Endothelial cell (in vitro differentiated cells): ENCODE measurements at regions not wholly inside any gene's neighbourhood (a gene's known extent, or its start where the extent isn't known, plus 50 kb on each side); places are given as distances from the start of the nearest gene placed in this dataset.
"Not testable (repeated sequence)": the region's sequence is repeated elsewhere in the genome, so short reads cannot be mapped to it uniquely, and the experiment has no call there.

Experiments used
- DNase-seq: peaks from one replicate; pipeline ENCODE4 v3.0.0; 2021; ENCODE audit warnings: low spot score
- H3K27ac Mint-ChIP-seq: one replicate; pipeline ENCODE4 v1.8.0; 2021; ENCODE audit warnings: mixed read lengths, inconsistent platforms; ENCODE audit not compliant: unreplicated experiment
- H3K27me3 Mint-ChIP-seq: one replicate; pipeline ENCODE4 v1.8.0; 2021; ENCODE audit warnings: mild to moderate bottlenecking, moderate library complexity, mixed read lengths, inconsistent platforms; ENCODE audit not compliant: unreplicated experiment
- H3K36me3 Mint-ChIP-seq: one replicate; pipeline ENCODE4 v1.8.0; 2021; ENCODE audit warnings: mild to moderate bottlenecking, low read depth, mixed read lengths, inconsistent platforms; ENCODE audit not compliant: unreplicated experiment
- H3K4me1 Mint-ChIP-seq: one replicate; pipeline ENCODE4 v1.8.0; 2021; ENCODE audit warnings: mild to moderate bottlenecking, mixed read lengths, inconsistent platforms; ENCODE audit not compliant: unreplicated experiment
- H3K4me3 Mint-ChIP-seq: one replicate; pipeline ENCODE4 v1.8.0; 2021; ENCODE audit warnings: mild to moderate bottlenecking, mixed read lengths, inconsistent platforms; ENCODE audit not compliant: unreplicated experiment
- H3K9me3 Mint-ChIP-seq: one replicate; pipeline ENCODE4 v1.8.0; 2021; ENCODE audit warnings: mixed read lengths, inconsistent platforms; ENCODE audit not compliant: unreplicated experiment
- CTCF ChIP-seq: fragments of 200-600 bp; sonication (generic); IDR thresholded peaks from one replicate; pipeline ENCODE4 v1.5.0; 2021; ENCODE audit warnings: antibody characterized with exemption; ENCODE audit not compliant: unreplicated experiment

- DNase-seq, result no peak
- H3K27ac Mint-ChIP-seq, result no peak overlapping the region
- H3K4me3 Mint-ChIP-seq, result no peak overlapping the region
These were observed 548.1 kb downstream of the PPP4R3C start for GRCh38 chrX:26915064-26915463.

GRCh38 chrX:26914232-26914631 is 548.9 kb downstream of the PPP4R3C start:
- no peaks in the 10 kb centered on the region for H3K4me1 Mint-ChIP-seq
- H3K27me3 Mint-ChIP-seq, result no peaks in the 10 kb centered on the region
- no peaks in the 10 kb centered on the region for H3K9me3 Mint-ChIP-seq
- no peaks in the 10 kb centered on the region for H3K36me3 Mint-ChIP-seq
- no peak overlapping the region for H3K27ac Mint-ChIP-seq
- no peak for TF ChIP-seq CTCF
- H3K4me3 Mint-ChIP-seq, result no peak overlapping the region
- no peak for DNase-seq

More at GRCh38 chrX:26915064-26915463, 548.1 kb downstream of the PPP4R3C start:
- no peaks in the 10 kb centered on the region for H3K4me1 Mint-ChIP-seq
- TF ChIP-seq CTCF, result no peak
- no peaks in the 10 kb centered on the region for H3K27me3 Mint-ChIP-seq
- no peaks in the 10 kb centered on the region for H3K9me3 Mint-ChIP-seq
- H3K36me3 Mint-ChIP-seq, result no peaks in the 10 kb centered on the region

- DNase-seq, H3K4me1 Mint-ChIP-seq, H3K9me3 Mint-ChIP-seq, H3K27ac Mint-ChIP-seq, H3K27me3 Mint-ChIP-seq, H3K4me3 Mint-ChIP-seq, H3K36me3 Mint-ChIP-seq: not testable (repeated sequence)
These were observed 551.4 kb downstream of the PPP4R3C start for GRCh38 chrX:26911785-26912184.

- TF ChIP-seq CTCF, result no peak
- H3K27ac Mint-ChIP-seq, result no peak overlapping the region
- H3K36me3 Mint-ChIP-seq, result no peaks in the 10 kb centered on the region
- no peaks in the 10 kb centered on the region for H3K9me3 Mint-ChIP-seq
- no peaks in the 10 kb centered on the region for H3K4me1 Mint-ChIP-seq
- no peak for DNase-seq
- no peak overlapping the region for H3K4me3 Mint-ChIP-seq
- no peaks in the 10 kb centered on the region for H3K27me3 Mint-ChIP-seq
These were observed 553.4 kb downstream of the PPP4R3C start for GRCh38 chrX:26909728-26910127.

GRCh38 chrX:26908218-26908617 is 554.9 kb downstream of the PPP4R3C start:
- Mint-ChIP-seq H3K36me3 (no peaks in the 10 kb centered on the region), H3K4me3 (no peak overlapping the region), H3K4me1 (no peaks in the 10 kb centered on the region), H3K27me3 (no peaks in the 10 kb centered on the region), H3K9me3 (no peaks in the 10 kb centered on the region), H3K27ac (no peak overlapping the region)
- no peak for TF ChIP-seq CTCF
- no peak for DNase-seq

- DNase-seq, result no peak
- H3K36me3 Mint-ChIP-seq, result no peaks in the 10 kb centered on the region
- H3K27me3 Mint-ChIP-seq, result no peaks in the 10 kb centered on the region
- no peaks in the 10 kb centered on the region for H3K9me3 Mint-ChIP-seq
- TF ChIP-seq CTCF, result no peak
- H3K4me1 Mint-ChIP-seq, result no peaks in the 10 kb centered on the region
- no peak overlapping the region for H3K27ac Mint-ChIP-seq
- H3K4me3 Mint-ChIP-seq, result no peak overlapping the region
These were observed 573.6 kb downstream of the PPP4R3C start for GRCh38 chrX:26889574-26889973.
